Ishikawa (cell line): ENCODE measurements at regions not wholly inside any gene's neighbourhood (a gene's known extent, or its start where the extent isn't known, plus 50 kb on each side); places are given as distances from the start of the nearest gene placed in this dataset.

Experiments
- CEBPB ChIP-seq: IDR thresholded peaks from 2 replicates; pipeline ENCODE4 v1.6.1; 2012
- CREB1 ChIP-seq: IDR thresholded peaks from 2 replicates; pipeline ENCODE4 v1.6.1; 2012; ENCODE audit warnings: low read depth
- EGR1 ChIP-seq: IDR thresholded peaks from 2 replicates; pipeline ENCODE4 v1.6.1; 2012
- EP300 ChIP-seq: IDR thresholded peaks from 2 replicates; pipeline ENCODE4 v1.6.1; 2012; ENCODE audit warnings: borderline replicate concordance
- FOXM1 ChIP-seq: IDR thresholded peaks from 2 replicates; pipeline ENCODE4 v1.6.1; 2012; ENCODE audit warnings: low read depth, borderline replicate concordance
- MAX ChIP-seq: IDR thresholded peaks from 2 replicates; pipeline ENCODE4 v1.6.1; 2012
- NFIC ChIP-seq: IDR thresholded peaks from 2 replicates; pipeline ENCODE4 v1.6.1; 2012
- RAD21 ChIP-seq: IDR thresholded peaks from 2 replicates; pipeline ENCODE4 v1.6.1; 2012; ENCODE audit warnings: low read depth
- REST ChIP-seq: IDR thresholded peaks from 2 replicates; pipeline ENCODE4 v1.6.1; 2012; ENCODE audit warnings: low read depth, mild to moderate bottlenecking
- TAF1 ChIP-seq: IDR thresholded peaks from 2 replicates; pipeline ENCODE4 v1.6.1; 2012; ENCODE audit warnings: low read depth, mild to moderate bottlenecking
- TCF12 ChIP-seq: IDR thresholded peaks from 2 replicates; pipeline ENCODE4 v1.6.1; 2012; ENCODE audit warnings: low read depth
- TEAD4 ChIP-seq: IDR thresholded peaks from 2 replicates; pipeline ENCODE4 v1.6.1; 2012
- USF1 ChIP-seq: IDR thresholded peaks from 2 replicates; pipeline ENCODE4 v1.6.1; 2012
- YY1 ChIP-seq: IDR thresholded peaks from 2 replicates; pipeline ENCODE4 v1.6.1; 2012; ENCODE audit warnings: low read depth
- ZBTB7A ChIP-seq: IDR thresholded peaks from 2 replicates; pipeline ENCODE4 v1.6.1; 2012; ENCODE audit warnings: low read depth

GRCh38 chr2:129267559-129267958 is 711.9 kb upstream of the RAB6C start:
- TF ChIP-seq MAX: no peak

GRCh38 chr2:129273266-129274037 is 706.0 kb upstream of the RAB6C start:
- no peak for TF ChIP-seq EP300

GRCh38 chr2:129274038-129274415 is 705.4 kb upstream of the RAB6C start:
- TF ChIP-seq CEBPB: no peak
- no peak for TF ChIP-seq ZBTB7A
- TF ChIP-seq TEAD4: no peak
- TF ChIP-seq FOXM1: no peak
- TF ChIP-seq EP300: no peak
- no peak for TF ChIP-seq EGR1
- TF ChIP-seq YY1: no peak
- no peak for TF ChIP-seq REST
- TF ChIP-seq CREB1: no peak
- no peak for TF ChIP-seq MAX
- TF ChIP-seq RAD21: no peak
- TF ChIP-seq USF1: no peak
- TF ChIP-seq NFIC: no peak
- no peak for TF ChIP-seq TCF12
- TF ChIP-seq TAF1: no peak

- TF ChIP-seq CEBPB: no peak
- TF ChIP-seq USF1: no peak
- no peak for TF ChIP-seq NFIC
- no peak for TF ChIP-seq EP300
Measured at GRCh38 chr2:129274918-129275317, 704.5 kb upstream of the RAB6C start.

GRCh38 chr2:129275706-129276105 is 703.8 kb upstream of the RAB6C start:
- no peak for TF ChIP-seq CEBPB
- TF ChIP-seq TCF12: no peak
- no peak for TF ChIP-seq MAX
- no peak for TF ChIP-seq FOXM1
- TF ChIP-seq USF1: no peak
- TF ChIP-seq EGR1: no peak
- TF ChIP-seq YY1: no peak
- no peak for TF ChIP-seq TAF1
- no peak for TF ChIP-seq CREB1
- TF ChIP-seq EP300: no peak
- no peak for TF ChIP-seq NFIC
- no peak for TF ChIP-seq TEAD4
- no peak for TF ChIP-seq REST
- TF ChIP-seq RAD21: no peak
- TF ChIP-seq ZBTB7A: no peak

GRCh38 chr2:129276978-129277584 is 702.4 kb upstream of the RAB6C start:
- TF ChIP-seq ZBTB7A (no peak), YY1 (no peak), TCF12 (no peak), MAX (no peak), RAD21 (no peak), REST (no peak)
